Liver (tissue), 8 donors: ENCODE measurements at regions not wholly inside any gene's neighbourhood (a gene's known extent, or its start where the extent isn't known, plus 50 kb on each side); places are given as distances from the start of the nearest gene placed in this dataset.

Source experiments
- DNase-seq: peaks from one replicate; pipeline ENCODE4 v3.0.0-alpha.2; 2017; ENCODE audit warnings: low spot score
- H3K27ac ChIP-seq, 2 donors: one replicate each; pipeline ENCODE4 v1.7.0; 2013; ENCODE audit warnings: inconsistent platforms in 2 of 2, low read length in 2 of 2, control low read depth in 1 of 2, low read depth in 1 of 2, mild to moderate bottlenecking in 1 of 2
- H3K27me3 ChIP-seq, 4 donors: one replicate each; pipeline versions ENCODE4 v1.6.1 to v1.7.0; 2013; ENCODE audit warnings: low read length in 3 of 4, inconsistent platforms in 1 of 4, mild to moderate bottlenecking in 1 of 4, moderate library complexity in 1 of 4; ENCODE audit not compliant: control insufficient read depth in 4 of 4, insufficient read depth in 4 of 4
- H3K36me3 ChIP-seq, 4 donors: one replicate each; pipeline versions ENCODE4 v1.6.1 to v1.7.0; 2013; ENCODE audit warnings: low read length in 3 of 4, mild to moderate bottlenecking in 3 of 4, low read depth in 1 of 4, moderate library complexity in 1 of 4; ENCODE audit not compliant: control insufficient read depth in 4 of 4, insufficient read depth in 3 of 4
- H3K4me1 ChIP-seq, 4 donors: one replicate each; pipeline versions ENCODE4 v1.6.1 to v1.7.0; 2013; ENCODE audit warnings: low read length in 3 of 4, mild to moderate bottlenecking in 3 of 4, moderate library complexity in 1 of 4; ENCODE audit not compliant: control insufficient read depth in 4 of 4, insufficient read depth in 4 of 4
- H3K4me3 ChIP-seq, 3 donors: one replicate each; pipeline versions ENCODE4 v1.6.1 to v1.7.0; 2013; ENCODE audit warnings: low read length in 3 of 3, control low read depth in 1 of 3, low read depth in 1 of 3, mild to moderate bottlenecking in 1 of 3
- H3K9ac ChIP-seq, 2 donors: one replicate each; pipeline ENCODE4 v1.7.0; 2013; ENCODE audit warnings: low read length in 2 of 2, mild to moderate bottlenecking in 2 of 2, moderate library complexity in 2 of 2, control low read depth in 1 of 2, low read depth in 1 of 2
- H3K9me3 ChIP-seq, 4 donors: one replicate each; pipeline versions ENCODE4 v1.6.1 to v1.7.0; 2013; ENCODE audit warnings: low read length in 3 of 4; ENCODE audit not compliant: control insufficient read depth in 4 of 4
- EGR1 ChIP-seq, 2 donors: IDR thresholded peaks; 2 replicates each; pipeline ENCODE4 v1.6.1; 2016 to 2018; ENCODE audit warnings: antibody characterized with exemption in 2 of 2, low read depth in 2 of 2
- FOXA1 ChIP-seq: IDR thresholded peaks from 2 replicates; pipeline ENCODE4 v1.6.1; 2016; ENCODE audit warnings: antibody characterized with exemption
- FOXA2 ChIP-seq: IDR thresholded peaks from 2 replicates; pipeline ENCODE4 v1.6.1; 2016; ENCODE audit warnings: antibody characterized with exemption
- GABPA ChIP-seq, 2 donors: IDR thresholded peaks in 1 of 2; conservative IDR thresholded peaks in 1 of 2; 2 replicates each; pipeline ENCODE4 v1.6.1; 2016; ENCODE audit warnings: antibody characterized with exemption in 2 of 2, mild to moderate bottlenecking in 1 of 2, moderate library complexity in 1 of 2
- HNF4A ChIP-seq, 2 donors: conservative IDR thresholded peaks; 2 replicates each; pipeline ENCODE4 v1.6.1; 2016; ENCODE audit warnings: antibody characterized with exemption in 2 of 2, mild to moderate bottlenecking in 2 of 2
- JUND ChIP-seq, 2 donors: IDR thresholded peaks; 2 replicates each; pipeline ENCODE4 v1.6.1; 2016; ENCODE audit warnings: antibody characterized with exemption in 2 of 2
- NR2F2 ChIP-seq: IDR thresholded peaks from 2 replicates; pipeline ENCODE4 v1.6.1; 2016; ENCODE audit warnings: antibody characterized with exemption
- RAD21 ChIP-seq, 2 donors: IDR thresholded peaks; 2 replicates each; pipeline ENCODE4 v1.6.1; 2016; ENCODE audit warnings: antibody characterized with exemption in 2 of 2, mild to moderate bottlenecking in 2 of 2
- RXRA ChIP-seq, 2 donors: IDR thresholded peaks; 2 replicates each; pipeline ENCODE4 v1.6.1; 2017 to 2018; ENCODE audit warnings: antibody characterized with exemption in 2 of 2, mild to moderate bottlenecking in 1 of 2
- SP1 ChIP-seq: IDR thresholded peaks from 2 replicates; pipeline ENCODE4 v1.6.1; 2018; ENCODE audit warnings: antibody characterized with exemption, mild to moderate bottlenecking
- TAF1 ChIP-seq: conservative IDR thresholded peaks from 2 replicates; pipeline ENCODE4 v1.6.1; 2016; ENCODE audit warnings: antibody characterized with exemption, mild to moderate bottlenecking
- WGBS: extraction: QIAGEN DNeasy Blood & Tissue Kit; methylation state at CpG from one replicate; pipeline ENCODE4 v1.1.7; 2013; 5-methylcytosine and 5-hydroxymethylcytosine counted together
- TF ChIP-seq, protein P1 (sequence below): IDR thresholded peaks from 2 replicates; pipeline ENCODE4 v1.6.1; 2016; ENCODE audit warnings: antibody characterized with exemption
- TF ChIP-seq, protein P2 (sequence below): fragments of 150-350 bp; IDR thresholded peaks from 2 replicates; pipeline ENCODE4 v1.5.1; 2017; ENCODE audit warnings: improper control_type of control experiment, low read depth, low read length; ENCODE audit not compliant: missing input control
- TF ChIP-seq, protein P3 (sequence below): IDR thresholded peaks from 2 replicates; pipeline ENCODE4 v1.6.1; 2016; ENCODE audit warnings: antibody characterized with exemption
- TF ChIP-seq, protein P4 (sequence below): IDR thresholded peaks from 2 replicates; pipeline ENCODE4 v1.6.1; 2016; ENCODE audit warnings: antibody characterized with exemption
- TF ChIP-seq, protein P5 (sequence below): IDR thresholded peaks from 2 replicates; pipeline ENCODE4 v1.6.1; 2016; ENCODE audit warnings: antibody characterized with exemption, mild to moderate bottlenecking
- donor health status: healthy.
- donor health status: healthy.
- donor health status: healthy.
- donor health status: healthy.
- donor health status: healthy.

DNA sequence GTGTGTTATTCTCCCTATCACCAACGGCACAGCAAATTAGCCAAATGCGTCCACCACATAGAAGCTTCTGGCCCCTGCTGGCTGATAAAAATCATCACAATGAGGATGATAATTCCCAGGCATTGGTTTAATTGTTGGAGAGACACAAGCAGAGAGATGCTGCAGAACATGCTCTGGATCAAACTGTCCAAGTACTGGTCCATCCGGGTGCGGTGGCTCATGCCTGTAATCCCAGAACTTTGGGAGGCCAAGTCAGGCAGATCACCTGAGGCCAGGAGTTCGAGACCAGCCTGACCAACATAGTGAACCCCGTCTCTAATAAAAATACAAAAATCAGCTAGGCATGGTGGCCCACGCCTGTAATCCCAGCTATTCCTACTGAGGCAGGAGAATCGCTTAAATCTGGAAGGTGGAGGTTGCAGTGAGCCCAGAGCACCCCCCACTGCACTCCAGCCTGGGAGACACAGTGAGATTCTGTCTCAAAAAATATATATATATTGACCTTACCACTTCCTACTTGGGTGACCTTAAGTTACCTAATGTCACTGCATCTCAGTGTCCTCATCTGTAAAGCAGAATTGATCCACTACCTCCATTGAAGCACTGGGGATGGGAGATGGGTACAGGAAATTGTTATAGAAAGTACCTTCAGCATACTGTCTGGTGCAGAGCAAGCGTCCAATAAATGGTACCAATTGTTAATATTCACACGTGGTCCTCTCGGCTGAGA, 83.7 kb upstream of the EGLN3 start:
- no peak for DNase-seq
- H3K9me3 ChIP-seq: no peaks in the 10 kb centered on the region
- TF ChIP-seq FOXA1 (no peak), RXRA (IDR thresholded peaks at IDR 0.05) (no peak), JUND (IDR thresholded peaks at IDR 0.05) (no peak), SP1 (no peak), NR2F2 (no peak), RAD21 (IDR thresholded peaks at IDR 0.05) (no peak), FOXA2 (no peak), TAF1 (no peak), EGR1 (IDR thresholded peaks at IDR 0.05; ENCODE audit: low read depth in 2 of 2) (no peak), HNF4A (conservative IDR thresholded peaks at IDR 0.05) (no peak), GABPA (IDR thresholded peaks at IDR 0.05 in 1 of 2, conservative IDR thresholded peaks at IDR 0.05 in 1 of 2) (no peak)
- TF ChIP-seq, protein P1, sequence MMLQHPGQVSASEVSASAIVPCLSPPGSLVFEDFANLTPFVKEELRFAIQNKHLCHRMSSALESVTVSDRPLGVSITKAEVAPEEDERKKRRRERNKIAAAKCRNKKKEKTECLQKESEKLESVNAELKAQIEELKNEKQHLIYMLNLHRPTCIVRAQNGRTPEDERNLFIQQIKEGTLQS: no peak
- TF ChIP-seq, protein P2, sequence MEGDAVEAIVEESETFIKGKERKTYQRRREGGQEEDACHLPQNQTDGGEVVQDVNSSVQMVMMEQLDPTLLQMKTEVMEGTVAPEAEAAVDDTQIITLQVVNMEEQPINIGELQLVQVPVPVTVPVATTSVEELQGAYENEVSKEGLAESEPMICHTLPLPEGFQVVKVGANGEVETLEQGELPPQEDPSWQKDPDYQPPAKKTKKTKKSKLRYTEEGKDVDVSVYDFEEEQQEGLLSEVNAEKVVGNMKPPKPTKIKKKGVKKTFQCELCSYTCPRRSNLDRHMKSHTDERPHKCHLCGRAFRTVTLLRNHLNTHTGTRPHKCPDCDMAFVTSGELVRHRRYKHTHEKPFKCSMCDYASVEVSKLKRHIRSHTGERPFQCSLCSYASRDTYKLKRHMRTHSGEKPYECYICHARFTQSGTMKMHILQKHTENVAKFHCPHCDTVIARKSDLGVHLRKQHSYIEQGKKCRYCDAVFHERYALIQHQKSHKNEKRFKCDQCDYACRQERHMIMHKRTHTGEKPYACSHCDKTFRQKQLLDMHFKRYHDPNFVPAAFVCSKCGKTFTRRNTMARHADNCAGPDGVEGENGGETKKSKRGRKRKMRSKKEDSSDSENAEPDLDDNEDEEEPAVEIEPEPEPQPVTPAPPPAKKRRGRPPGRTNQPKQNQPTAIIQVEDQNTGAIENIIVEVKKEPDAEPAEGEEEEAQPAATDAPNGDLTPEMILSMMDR: no peak
- TF ChIP-seq, protein P3, sequence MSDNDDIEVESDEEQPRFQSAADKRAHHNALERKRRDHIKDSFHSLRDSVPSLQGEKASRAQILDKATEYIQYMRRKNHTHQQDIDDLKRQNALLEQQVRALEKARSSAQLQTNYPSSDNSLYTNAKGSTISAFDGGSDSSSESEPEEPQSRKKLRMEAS: no peak
- 87% methylated on average over 11 of the region's 11 CpGs for WGBS
- H3K36me3 ChIP-seq: no peaks in the 10 kb centered on the region
- no peak overlapping the region for H3K27ac ChIP-seq
- H3K9ac ChIP-seq: no peak overlapping the region
- no peak overlapping the region for H3K4me3 ChIP-seq
- H3K4me1 ChIP-seq: no peaks in the 10 kb centered on the region
- H3K27me3 ChIP-seq: no peaks in the 10 kb centered on the region

DNA sequence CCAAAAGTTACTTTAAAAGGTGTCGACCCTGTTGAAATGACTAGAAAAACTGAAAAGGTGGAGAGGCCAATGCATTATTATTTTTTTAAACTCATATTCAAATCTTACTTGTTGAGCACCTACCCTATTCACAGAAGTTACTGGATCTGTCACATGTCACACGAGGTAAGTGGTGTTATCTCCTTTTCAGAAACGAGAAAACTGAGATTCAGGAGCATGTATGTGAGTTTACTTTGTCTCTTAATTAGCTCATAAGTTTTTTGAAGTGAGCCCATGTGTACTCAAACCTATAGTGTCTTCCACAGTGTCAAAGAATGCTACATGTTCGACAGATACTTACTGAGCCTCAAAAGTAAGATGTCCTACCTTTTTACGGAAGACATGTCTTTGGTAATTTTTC, 81.8 kb upstream of the EGLN3 start:
- H3K27ac ChIP-seq: no peak overlapping the region
- no peaks in the 10 kb centered on the region for H3K4me1 ChIP-seq
- DNase-seq: no peak
- H3K36me3 ChIP-seq: no peaks in the 10 kb centered on the region
- H3K27me3 ChIP-seq: no peaks in the 10 kb centered on the region
- no peak overlapping the region for H3K4me3 ChIP-seq
- TF ChIP-seq, protein P4, sequence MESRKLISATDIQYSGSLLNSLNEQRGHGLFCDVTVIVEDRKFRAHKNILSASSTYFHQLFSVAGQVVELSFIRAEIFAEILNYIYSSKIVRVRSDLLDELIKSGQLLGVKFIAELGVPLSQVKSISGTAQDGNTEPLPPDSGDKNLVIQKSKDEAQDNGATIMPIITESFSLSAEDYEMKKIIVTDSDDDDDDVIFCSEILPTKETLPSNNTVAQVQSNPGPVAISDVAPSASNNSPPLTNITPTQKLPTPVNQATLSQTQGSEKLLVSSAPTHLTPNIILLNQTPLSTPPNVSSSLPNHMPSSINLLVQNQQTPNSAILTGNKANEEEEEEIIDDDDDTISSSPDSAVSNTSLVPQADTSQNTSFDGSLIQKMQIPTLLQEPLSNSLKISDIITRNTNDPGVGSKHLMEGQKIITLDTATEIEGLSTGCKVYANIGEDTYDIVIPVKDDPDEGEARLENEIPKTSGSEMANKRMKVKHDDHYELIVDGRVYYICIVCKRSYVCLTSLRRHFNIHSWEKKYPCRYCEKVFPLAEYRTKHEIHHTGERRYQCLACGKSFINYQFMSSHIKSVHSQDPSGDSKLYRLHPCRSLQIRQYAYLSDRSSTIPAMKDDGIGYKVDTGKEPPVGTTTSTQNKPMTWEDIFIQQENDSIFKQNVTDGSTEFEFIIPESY: no peak
- WGBS: 83% methylated on average over 5 of the region's 5 CpGs
- H3K9me3 ChIP-seq: no peaks in the 10 kb centered on the region
- H3K9ac ChIP-seq: no peak overlapping the region

DNA sequence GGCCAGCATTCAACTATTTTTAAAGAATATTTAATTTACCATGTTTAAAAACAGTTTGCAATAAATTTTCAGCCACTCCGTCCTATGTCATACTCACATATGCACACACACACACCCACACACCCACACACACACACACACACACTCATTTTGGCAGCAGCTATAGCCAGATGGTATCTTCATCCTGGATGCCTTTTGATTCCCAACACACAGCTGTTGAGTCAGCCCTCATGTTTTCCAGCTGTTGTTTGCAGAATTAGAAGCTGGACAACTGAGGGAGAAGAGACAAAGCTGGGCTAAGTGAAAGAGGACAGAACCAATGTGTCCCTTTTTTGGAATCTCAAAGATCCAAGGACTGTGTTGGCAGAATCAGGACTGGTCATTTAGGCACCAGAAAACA, 80.0 kb upstream of the EGLN3 start:
- H3K9me3 ChIP-seq: no peaks in the 10 kb centered on the region
- no peaks in the 10 kb centered on the region for H3K4me1 ChIP-seq
- TF ChIP-seq FOXA1: no peak
- TF ChIP-seq, protein P1: no peak
- TF ChIP-seq RXRA (IDR thresholded peaks at IDR 0.05): no peak
- no peak for TF ChIP-seq HNF4A (conservative IDR thresholded peaks at IDR 0.05)
- TF ChIP-seq, protein P5, sequence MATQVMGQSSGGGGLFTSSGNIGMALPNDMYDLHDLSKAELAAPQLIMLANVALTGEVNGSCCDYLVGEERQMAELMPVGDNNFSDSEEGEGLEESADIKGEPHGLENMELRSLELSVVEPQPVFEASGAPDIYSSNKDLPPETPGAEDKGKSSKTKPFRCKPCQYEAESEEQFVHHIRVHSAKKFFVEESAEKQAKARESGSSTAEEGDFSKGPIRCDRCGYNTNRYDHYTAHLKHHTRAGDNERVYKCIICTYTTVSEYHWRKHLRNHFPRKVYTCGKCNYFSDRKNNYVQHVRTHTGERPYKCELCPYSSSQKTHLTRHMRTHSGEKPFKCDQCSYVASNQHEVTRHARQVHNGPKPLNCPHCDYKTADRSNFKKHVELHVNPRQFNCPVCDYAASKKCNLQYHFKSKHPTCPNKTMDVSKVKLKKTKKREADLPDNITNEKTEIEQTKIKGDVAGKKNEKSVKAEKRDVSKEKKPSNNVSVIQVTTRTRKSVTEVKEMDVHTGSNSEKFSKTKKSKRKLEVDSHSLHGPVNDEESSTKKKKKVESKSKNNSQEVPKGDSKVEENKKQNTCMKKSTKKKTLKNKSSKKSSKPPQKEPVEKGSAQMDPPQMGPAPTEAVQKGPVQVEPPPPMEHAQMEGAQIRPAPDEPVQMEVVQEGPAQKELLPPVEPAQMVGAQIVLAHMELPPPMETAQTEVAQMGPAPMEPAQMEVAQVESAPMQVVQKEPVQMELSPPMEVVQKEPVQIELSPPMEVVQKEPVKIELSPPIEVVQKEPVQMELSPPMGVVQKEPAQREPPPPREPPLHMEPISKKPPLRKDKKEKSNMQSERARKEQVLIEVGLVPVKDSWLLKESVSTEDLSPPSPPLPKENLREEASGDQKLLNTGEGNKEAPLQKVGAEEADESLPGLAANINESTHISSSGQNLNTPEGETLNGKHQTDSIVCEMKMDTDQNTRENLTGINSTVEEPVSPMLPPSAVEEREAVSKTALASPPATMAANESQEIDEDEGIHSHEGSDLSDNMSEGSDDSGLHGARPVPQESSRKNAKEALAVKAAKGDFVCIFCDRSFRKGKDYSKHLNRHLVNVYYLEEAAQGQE: no peak
- TF ChIP-seq, protein P4: no peak
- 74% methylated on average over 1 of the region's 1 CpG for WGBS
- no peak overlapping the region for H3K4me3 ChIP-seq
- no peak overlapping the region for H3K9ac ChIP-seq
- H3K27ac ChIP-seq: no peak overlapping the region
- no peak for DNase-seq
- H3K27me3 ChIP-seq: no peaks in the 10 kb centered on the region
- H3K36me3 ChIP-seq: no peaks in the 10 kb centered on the region
